ENCODE measurements at regions not wholly inside any gene's neighbourhood (a gene's known extent, or its start where the extent isn't known, plus 50 kb on each side); places are given as distances from the start of the nearest gene placed in this dataset.

DNA sequence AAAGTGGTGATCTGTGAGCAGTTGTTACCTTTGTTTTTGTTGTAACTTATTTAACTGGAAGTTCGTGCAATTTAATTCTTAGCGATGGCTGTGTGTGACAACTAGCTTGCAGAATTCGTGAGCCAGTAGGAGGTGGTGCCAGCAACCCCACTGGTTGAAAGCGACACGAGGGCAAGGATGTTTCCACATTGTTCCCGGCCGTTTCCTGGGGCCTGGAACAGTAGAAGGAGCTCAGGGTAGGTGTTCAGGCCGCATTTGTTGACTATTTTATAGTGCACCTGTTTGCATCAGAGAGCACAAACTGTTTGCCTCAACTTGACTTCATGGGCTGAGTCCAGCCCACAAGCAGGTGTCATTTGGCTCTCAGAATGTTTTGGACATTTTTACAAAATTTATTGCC, 112.1 kb upstream of the PTPN1 start:
- TF ChIP-seq, protein P1, sequence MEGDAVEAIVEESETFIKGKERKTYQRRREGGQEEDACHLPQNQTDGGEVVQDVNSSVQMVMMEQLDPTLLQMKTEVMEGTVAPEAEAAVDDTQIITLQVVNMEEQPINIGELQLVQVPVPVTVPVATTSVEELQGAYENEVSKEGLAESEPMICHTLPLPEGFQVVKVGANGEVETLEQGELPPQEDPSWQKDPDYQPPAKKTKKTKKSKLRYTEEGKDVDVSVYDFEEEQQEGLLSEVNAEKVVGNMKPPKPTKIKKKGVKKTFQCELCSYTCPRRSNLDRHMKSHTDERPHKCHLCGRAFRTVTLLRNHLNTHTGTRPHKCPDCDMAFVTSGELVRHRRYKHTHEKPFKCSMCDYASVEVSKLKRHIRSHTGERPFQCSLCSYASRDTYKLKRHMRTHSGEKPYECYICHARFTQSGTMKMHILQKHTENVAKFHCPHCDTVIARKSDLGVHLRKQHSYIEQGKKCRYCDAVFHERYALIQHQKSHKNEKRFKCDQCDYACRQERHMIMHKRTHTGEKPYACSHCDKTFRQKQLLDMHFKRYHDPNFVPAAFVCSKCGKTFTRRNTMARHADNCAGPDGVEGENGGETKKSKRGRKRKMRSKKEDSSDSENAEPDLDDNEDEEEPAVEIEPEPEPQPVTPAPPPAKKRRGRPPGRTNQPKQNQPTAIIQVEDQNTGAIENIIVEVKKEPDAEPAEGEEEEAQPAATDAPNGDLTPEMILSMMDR (IDR thresholded peaks at IDR 0.05; ENCODE audit: borderline replicate concordance, insufficient read depth, low read depth, low read length) = no peak
- no peak overlapping the region for H3K4me3 ChIP-seq (ENCODE audit: low read depth, low read length)

DNA sequence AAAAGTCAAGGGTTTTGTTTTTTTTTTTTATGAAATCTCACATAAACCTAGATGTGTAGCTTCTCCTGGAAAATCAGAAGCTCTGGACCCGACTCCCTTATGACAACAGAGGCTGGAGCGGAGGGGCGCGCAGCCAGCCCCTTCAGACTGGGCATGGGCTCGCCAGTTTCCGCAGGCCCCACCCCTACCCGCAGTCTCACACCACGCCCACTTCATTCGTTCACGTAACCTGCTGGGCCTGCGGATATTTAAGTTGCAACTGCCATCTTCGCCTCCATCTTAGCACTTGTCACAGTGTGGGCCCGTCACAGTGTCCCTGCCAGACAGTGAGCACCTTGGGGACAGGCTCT, 111.7 kb upstream of the PTPN1 start:
- no peak overlapping the region for H3K4me3 ChIP-seq (ENCODE audit: low read depth, low read length)
- TF ChIP-seq, protein P1 (IDR thresholded peaks at IDR 0.05; ENCODE audit: borderline replicate concordance, insufficient read depth, low read depth, low read length) = no peak

DNA sequence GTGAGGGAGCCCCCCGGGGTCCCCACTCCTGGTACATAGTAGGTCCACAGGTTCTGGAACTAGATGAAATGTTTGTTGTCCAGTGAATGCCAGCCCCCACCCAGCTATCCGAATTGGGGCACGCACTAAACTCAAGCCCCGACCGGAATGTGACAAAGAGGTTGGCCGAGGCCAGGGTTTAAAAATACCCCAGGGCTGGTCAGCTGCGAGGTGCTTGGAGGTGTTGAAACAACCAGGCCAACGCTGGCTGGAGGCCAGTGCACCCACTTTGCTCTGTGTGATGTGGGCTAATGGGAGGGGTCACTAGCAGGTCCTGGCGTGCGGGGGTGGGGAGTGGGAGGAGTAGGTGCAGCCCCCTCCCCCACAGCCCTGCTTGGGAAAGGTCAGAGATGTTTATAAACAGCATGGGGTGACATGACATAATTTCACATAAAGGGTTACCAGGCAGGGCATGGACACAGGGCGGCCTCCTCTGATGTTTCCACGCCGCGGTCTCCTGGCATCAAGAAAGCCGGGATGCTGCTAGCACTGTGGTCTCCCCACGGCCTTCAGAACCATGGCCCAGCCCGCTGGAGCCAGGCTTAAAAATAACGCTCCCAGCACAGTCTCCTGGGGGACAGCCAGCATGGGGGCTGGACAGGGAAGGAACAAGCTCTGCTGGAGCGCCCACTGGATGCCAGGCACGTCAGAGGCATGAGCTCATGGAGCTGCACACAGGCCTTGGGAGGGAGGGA, 111.2 kb upstream of the PTPN1 start:
- TF ChIP-seq, protein P1 (IDR thresholded peaks at IDR 0.05; ENCODE audit: borderline replicate concordance, insufficient read depth, low read depth, low read length) = no peak
- no peak overlapping the region for H3K4me3 ChIP-seq (ENCODE audit: low read depth, low read length)

DNA sequence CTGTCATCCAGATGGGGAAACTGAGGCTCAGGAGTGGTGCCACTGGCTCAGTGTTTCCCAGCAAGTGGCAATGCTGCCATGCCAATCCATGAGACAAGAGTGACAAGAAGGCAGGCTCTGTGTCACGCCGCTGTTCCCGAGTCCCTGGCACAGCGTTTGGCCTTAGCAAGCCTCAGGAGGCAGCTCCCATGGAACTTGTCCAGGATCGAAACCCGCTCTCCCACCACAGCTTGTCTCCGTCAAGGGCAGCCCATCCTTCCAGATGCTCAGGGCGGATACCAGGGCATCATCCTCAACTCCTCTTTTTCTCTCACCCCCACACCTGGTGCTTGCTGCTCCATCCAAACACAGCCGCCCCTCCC, 110.6 kb upstream of the PTPN1 start:
- no peak overlapping the region for H3K4me3 ChIP-seq (ENCODE audit: low read depth, low read length)
- TF ChIP-seq, protein P1 (IDR thresholded peaks at IDR 0.05; ENCODE audit: borderline replicate concordance, insufficient read depth, low read depth, low read length) = no peak

DNA sequence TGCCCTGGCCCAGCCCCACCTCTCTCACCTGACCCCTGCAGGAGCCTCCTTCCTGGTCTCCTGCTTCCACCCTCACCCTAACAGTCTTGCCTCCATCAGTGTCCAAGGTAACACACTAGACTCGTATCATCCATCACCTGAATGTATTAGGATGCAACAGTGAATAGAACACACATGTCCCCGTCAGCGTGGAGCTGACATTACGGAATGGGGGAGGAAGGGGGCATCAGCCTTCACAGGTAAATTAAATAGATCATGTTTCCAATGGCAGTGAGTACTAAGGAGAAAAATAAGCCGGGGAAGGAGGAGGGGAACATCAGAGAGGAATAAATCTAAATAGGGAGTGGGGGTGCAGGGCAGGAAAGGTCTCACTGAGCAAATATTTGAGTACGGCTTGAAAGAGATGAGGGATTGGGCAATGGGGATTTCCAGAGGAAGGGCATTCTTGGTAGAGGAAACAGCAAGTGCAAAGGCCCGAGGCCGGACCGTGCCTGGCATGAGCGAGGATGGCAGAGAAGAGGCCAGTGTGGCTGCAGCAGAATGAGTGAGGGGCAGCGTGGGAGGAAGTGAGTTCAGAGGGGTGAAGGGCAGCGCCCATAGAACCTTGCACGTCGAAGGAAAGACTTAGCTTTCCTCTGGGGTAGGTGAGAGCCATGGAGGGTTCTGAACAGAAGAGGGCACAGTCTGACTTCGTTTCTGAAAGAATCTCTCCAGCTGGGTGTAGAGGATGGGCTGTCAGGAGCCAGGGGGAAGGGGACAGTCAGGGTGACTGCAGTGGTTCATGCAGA, 110.1 kb upstream of the PTPN1 start:
- TF ChIP-seq, protein P1 (IDR thresholded peaks at IDR 0.05; ENCODE audit: borderline replicate concordance, insufficient read depth, low read depth, low read length) = no peak
- no peak overlapping the region for H3K4me3 ChIP-seq (ENCODE audit: low read depth, low read length)

DNA sequence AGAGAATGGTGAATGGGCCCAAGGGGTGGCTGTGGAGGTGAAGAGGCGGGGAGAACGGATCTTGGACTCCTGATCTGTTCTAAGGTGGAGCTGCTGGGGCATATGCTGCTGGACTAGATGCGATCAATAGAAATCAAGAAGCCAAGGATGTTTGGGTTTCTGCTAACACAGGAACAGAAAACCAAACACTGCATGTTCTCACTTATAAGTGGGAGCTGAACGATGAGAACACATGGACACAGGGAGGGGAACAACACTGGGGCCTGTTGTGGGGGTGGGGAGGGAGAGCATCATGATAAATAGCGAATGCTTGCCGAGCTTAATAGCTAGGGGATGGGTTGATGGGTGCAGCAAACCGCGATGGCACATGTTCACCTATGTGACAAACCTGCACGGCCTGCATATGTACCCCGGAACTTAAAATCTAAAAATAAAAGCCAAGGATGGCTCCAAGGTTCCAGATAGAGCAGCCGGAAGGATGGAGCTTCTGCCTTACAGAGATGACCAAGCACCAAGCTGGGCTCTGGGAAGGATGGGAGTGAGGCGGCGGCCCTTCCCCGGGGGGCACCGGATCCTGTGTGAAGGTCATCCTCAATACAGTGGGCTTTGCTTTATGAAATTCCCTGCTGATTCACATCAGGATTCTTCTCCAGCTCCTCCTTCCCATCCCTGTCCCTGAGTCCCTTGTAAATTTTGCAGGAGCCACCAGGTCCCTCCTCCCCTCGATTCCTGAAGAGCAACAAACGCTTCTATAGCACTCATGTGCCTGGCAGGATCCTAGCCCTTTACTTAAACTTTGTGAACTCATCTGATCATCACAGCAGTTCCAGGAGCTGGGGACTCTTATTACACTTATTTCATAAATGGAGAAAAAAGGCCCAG, 109.2 kb upstream of the PTPN1 start:
- TF ChIP-seq, protein P1 (IDR thresholded peaks at IDR 0.05; ENCODE audit: borderline replicate concordance, insufficient read depth, low read depth, low read length) = no peak
- H3K4me3 ChIP-seq (ENCODE audit: low read depth, low read length) = no peak overlapping the region

Measured in GM12875 (cell line).